CD4-positive, alpha-beta T cell treated with Interleukin-17A for 4 hours (primary cell): ENCODE measurements at regions not wholly inside any gene's neighbourhood (a gene's known extent, or its start where the extent isn't known, plus 50 kb on each side); places are given as distances from the start of the nearest gene placed in this dataset.
"Not testable (repeated sequence)": the region's sequence is repeated elsewhere in the genome, so short reads cannot be mapped to it uniquely, and the experiment has no call there.

Source experiments
- DNase-seq: peaks from one replicate; pipeline ENCODE4 v3.0.0-alpha.2; 2020; ENCODE audit warnings: mixed read lengths

DNA sequence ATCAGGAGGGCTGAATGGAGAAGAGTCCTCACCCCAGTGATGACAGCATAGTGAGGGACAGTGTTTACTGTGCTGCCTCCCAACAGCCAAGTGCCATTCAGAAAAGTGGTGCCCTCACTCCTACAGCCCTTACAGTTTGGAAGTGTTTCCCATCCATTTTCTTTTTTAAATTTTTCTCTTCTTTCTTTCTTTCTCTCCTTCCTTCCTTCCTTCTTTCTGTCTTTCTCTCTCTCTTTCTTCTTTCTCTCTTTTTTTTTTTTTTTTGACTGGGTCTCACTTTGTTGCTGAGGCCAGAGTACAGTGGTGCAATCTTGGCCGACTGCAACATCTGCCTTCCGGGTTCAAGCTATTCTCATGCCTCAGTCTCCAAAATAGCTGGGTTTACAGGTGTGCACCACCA, 755.3 kb downstream of the UQCRFS1 start:
- DNase-seq, result no peak

DNA sequence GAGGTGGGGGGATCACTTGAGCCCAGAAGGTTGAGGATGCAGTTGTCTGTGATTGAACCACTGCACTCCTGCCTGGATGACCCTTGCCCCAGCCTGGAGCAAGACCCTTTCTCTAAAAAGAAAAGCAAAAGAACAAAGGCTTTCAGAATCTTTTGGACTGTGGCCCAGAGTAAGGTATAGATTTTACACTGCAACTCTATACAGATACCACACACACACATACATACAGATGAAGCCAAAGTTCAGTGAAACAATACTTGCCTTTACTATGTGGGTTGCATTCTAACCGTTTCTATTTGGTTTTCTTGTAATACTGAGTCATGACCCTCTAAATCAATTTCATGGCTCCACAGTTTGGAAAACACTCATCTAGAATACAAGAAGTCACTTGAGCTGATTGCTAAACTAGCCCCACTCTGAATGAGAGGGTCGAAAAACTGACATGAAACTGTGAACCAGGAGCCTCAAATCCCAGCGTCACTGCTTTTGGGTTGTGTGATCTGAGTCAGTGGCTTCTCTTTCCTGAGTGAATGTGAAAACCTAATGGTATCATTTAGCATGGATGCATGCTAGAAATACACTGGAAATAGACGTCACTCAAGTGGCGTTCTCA, 756.1 kb downstream of the UQCRFS1 start:
- no peak for DNase-seq

- DNase-seq, result no peak
Observed at GRCh38 chr19:28456252-28456651, 756.7 kb downstream of the UQCRFS1 start.

DNA sequence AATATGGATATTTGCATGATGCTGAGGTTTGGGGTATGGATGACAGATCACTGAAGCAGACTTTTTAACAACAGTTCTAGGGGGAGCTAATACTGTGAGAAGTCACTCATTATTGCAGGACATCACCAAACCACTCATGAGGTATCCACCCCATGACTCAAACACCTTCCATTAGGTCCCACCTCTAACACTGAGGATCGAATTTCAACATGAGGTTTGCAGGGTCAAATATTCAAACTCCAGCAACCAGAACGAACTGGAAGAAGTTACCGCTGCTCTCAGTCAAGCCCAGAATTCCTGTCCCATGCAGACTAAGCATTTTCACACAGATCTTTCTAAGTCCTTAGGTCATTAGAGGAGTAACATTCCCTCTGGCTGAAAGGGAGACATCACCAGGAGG, 758.9 kb downstream of the UQCRFS1 start:
- DNase-seq, result no peak

DNA sequence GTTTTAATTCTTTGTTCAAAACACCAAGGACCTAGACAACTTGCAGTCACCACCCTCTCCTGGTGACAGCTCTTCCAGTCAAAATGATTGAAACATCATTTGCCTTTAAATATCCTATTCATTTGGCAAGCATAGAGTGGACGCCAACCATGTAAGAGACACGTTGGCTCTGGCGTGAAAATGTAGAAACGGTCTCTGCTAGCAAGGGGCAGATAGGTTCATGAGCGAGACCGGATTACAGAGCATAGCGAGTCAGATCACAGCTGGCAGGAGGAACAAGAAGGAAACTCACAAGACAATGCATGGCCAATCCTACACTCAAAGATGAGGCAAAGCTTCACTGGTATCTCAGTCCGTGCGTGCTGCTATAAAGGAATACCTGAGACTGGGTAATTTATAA, 759.5 kb downstream of the UQCRFS1 start:
- DNase-seq, result no peak

- DNase-seq, result no peak
Observed at GRCh38 chr19:28449803-28450202, 763.1 kb downstream of the UQCRFS1 start.

DNA sequence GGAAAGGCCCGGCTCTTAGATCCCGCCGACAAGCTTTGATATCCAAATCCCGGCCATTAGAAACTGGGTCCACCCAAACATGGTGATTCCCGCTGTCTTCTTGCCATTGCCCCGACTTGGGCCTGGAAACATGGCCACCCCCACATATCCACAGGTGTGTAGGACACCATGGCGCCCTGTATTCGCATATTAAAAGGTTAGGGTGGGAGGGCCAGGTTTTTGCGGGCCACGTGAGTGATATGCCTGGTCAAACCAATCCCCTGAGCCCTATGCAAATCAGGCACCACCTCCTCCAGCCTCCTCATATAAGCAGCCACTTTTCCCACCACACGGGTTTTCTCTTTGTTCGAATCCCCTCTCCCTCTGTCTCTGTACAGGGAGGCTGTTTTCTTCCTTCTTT, 766.4 kb downstream of the UQCRFS1 start:
- no peak for DNase-seq

DNA sequence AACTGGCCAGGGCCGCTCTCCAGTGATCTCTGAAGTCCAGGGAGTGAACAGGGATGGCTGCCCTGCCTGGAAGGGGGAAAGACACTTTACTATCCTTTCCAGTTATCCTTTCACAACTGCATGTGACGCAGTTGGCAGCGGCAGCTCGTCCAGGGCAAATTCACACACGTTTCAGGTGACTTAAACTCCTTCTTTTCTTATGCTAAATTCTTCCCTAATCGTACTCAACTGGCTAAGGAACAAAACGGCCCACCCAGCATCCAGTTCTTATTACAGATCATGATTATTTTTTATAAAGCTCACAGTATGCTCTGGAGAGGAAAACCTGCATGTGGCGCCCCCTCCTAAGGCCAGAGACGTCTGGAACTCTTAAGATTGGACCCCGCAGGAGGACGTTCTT, 767.1 kb downstream of the UQCRFS1 start:
- DNase-seq, result no peak

GRCh38 chr19:28444362-28444761, 768.6 kb downstream of the UQCRFS1 start:
- no peak for DNase-seq

DNA sequence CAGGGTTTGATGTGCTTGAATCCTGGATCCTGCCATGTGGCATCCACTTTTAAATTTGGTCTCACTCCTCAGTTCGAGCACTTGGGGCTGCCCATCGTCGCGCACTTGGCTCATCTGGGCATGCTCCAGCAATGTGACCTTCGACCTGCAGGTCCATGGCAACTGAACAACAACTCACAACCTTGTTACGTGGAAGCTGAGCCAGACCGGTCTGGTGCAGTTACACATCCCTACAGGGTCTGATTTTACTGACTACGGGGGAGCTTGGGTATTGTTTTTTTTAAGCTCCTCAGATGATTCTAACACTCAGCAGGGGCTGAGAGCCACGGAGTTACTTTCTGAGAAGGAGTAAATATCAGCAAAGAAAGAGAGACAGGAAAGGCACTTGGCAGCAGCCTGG, 769.6 kb downstream of the UQCRFS1 start:
- DNase-seq, result no peak

DNA sequence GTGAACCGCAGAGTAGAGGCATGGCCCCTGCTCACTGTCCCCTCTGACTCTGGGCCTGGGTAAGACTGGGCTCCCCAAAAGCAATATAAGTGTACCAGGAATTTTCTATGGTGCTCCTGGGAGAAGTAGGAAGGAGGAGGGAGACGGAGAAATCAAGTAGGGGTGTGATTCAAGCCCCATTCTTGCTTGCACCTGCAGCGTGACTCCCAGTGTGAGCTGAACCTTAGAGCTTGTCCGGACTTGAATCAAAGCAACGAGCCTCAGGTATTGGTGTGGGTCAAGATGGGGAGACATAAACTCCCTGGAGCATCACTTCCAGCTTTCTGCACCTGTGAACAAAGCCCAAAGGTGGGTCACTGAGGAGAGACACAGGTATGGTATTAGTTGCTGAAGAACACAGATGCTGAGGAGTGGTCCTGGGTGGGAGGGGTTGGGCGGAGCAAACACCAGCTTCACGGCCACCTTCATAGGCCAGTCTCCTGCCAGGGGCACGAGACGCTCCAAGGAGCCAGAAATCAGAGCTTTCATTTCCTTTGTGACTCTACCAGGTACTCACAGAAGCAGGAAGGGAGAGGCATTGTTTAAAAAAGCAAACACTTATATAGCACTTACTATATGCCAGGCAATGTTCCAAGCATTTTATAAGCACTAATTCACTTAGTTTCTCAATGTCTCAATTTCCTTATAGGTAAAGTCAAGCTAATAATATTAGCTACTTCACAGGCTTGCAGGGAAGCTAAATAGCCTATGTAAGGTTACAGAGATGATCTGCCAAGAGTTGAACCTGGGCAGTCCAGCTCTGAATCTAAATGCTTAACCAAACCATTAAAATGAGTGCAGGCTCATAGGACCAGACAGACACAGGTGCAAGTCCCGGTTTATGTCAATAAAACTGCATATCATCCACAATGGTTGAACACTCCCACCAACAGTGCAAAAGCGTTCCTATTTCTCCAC, 775.3 kb downstream of the UQCRFS1 start:
- no peak for DNase-seq

DNA sequence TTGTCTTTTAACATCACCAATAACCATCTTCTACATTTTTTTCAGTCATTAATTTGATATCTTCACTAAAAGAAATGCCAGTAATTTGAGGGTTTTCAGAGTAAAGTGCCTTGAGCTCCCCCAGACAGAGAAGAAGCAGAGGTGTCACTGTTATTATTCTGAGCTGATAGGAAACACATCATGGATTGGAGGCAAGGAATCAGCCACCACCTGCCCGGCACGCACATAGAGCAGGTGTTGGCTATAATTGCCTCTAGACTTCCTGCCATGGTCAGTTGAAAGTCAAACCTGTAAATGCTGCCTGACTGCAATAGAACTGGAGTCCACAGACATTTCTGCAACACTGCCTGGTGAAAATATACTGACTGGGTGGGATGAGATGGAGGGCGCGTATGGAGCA, 776.6 kb downstream of the UQCRFS1 start:
- no peak for DNase-seq

DNA sequence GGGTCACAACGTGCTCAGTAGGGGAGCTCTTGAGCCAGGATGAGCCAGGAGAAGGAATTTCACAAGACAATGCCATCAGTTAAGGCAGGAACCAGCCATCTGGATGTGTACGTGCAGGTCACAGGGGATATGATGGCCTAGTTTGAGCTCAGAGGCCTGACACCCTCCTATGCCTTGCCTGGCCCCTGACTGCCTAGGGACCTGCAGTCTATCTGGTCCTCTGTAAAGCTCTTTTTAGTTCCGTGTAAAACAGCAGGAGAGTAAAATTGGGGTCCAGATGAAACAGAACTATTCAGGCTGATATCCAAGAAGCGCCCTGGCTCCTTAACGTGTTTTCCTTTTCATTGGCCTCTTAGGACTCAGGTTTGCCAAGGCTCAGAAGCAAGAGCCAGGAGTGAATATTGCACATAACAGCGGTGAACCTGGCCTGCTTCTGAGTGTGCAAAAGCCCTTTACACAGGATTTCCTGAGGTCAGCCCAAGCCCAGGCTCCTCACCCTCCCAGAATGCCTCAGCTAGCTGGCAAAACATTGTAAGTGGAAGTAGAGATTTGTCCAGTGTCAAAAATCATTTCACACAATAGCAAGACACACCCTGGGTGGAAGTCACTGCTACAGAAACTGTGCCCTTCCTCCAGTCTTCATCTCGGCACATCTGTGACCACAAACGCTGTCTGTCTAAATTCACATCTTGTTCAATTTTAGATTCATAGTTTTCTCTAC, 777.2 kb downstream of the UQCRFS1 start:
- no peak for DNase-seq

- DNase-seq, result not testable (repeated sequence)
Observed at GRCh38 chr19:28434794-28435193, 778.2 kb downstream of the UQCRFS1 start.

- DNase-seq, result not testable (repeated sequence)
Observed at GRCh38 chr19:28434365-28434764, 778.6 kb downstream of the UQCRFS1 start.

DNA sequence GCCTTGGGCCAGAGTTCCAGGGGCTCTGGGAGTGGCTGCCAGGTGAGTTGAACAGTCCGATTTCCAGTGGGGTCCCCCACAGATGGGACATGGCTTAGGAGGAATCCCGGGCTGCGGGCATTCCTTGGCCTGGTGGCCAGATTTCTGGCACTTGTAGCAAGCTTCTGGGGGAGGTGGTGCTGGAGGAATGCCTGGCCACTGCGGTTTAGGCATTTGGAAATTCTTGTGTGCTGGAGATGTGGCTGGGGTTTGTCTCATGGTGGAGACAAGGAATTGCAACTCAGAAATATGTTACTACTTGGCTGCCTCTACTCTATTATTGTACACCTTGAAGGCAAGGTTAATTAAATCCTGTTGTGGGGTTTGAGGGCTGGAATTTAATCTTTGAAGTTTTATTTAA, 779.8 kb downstream of the UQCRFS1 start:
- not testable (repeated sequence) for DNase-seq

- DNase-seq, result no peak
Observed at GRCh38 chr19:28430214-28430613, 782.7 kb downstream of the UQCRFS1 start.

DNA sequence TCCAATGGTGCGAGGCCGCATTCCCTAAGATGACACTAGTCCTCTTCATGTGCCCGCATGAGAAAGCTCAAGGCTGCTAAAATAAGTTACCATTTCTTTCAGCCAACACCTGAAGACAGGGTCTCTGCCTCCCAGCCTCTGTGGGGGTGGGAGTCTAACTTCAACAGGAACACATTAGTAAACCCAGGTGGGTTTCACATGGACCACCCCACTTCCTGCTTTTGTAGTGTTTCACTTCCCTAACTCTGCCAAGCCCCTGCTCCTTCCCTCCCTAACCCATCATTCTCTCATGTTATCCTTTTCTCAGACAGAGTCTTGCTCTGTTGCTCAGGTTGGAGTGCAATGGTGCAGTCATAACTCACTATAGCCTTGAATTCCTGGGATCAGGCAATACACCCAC, 783.6 kb downstream of the UQCRFS1 start:
- DNase-seq, result no peak

DNA sequence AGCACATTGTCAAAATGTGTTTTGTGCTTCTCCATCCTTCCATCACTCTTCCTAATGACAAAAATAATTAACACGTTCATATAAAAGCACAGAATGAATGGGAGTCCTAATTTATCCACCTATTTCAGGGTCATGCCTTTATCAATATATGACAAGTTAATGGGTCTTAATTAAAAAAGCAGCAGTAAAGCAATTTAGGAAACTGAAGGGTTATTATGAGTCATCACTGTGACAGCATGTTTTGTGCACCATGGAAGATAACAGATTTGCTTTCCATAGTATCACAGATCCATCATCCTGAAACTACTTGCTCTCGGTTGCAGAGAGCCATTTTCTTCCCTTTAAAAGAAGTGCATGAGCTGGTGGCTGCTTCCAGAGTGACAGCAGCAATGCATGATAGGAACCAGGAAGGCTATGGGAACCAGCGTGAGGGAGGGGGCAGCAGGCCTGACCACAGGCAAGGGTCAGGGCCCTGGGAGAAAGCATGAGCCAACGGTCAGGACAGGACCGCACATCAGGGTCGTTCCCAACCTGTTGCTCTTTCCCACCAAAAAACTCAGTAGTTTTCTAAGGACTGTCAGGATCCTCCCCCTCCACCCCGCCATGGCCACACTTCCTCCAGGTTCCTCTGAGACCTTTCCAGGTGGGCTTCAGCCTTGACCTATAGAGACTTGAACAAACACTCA, 784.1 kb downstream of the UQCRFS1 start:
- DNase-seq, result no peak

DNA sequence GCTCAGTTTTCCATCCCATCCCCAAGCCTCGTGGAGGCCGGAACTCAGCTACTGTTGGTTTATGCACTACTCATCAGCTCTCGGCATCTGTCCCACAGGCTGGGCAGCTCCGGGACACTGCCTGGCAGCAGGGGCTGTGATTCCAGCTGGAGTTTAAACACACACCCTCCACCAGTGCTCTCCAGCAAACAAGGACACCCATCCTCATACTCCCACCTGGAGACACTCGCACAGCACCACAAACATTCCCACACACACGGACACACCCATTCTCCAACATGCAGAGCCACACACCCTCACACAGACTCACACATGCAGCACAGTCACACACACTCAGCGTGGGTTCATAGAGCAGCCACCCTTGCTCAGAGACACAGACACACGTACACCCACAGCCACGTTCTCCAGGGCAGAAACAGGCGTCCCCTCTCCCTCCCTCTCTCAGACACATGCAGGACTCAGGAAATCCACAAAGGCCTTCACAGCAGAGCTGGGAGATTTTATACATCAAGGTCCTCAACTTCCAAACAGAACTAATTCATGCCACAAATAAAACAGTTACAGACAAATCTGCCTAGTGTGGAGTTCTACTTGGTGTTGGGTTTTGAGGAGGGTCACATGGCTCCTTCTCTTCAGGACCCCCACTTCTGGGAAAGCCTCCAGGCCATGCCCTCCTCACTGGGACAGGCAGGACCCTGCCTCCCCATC, 785.4 kb downstream of the UQCRFS1 start:
- DNase-seq, result no peak

- DNase-seq, result no peak
Observed at GRCh38 chr19:28426730-28427225, 786.2 kb downstream of the UQCRFS1 start.

DNA sequence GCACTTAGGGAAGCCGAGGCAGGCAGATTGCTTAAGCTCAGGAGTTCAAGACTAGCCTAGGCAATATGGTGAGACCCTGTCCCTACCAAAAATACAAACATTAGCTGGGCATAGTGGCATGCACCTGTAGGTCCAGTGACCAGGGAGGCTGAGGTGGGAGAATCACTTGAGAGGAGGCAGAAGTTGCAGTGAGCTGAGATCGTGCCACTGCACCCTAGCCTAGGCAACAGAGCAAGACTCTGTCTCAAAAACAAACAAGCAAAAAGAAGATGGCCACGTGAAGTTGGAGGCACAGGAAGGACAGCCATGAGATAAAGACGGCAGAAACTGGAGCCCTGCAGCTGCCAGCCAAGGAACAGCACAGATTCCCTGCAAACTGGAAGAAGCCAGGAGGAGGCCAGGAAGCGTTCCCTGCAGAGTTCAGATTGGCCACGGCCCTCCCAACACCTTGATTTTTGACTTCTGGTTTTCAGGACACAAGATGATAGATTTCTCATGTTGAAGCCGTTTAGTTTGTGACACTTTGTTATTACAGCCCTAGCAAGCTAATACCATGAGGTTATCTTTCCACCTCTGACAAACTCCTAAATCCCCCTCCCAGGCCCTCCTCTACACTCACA, 786.7 kb downstream of the UQCRFS1 start:
- no peak for DNase-seq
